Thyroid gland (tissue), 4 donors: ENCODE measurements at regions not wholly inside any gene's neighbourhood (a gene's known extent, or its start where the extent isn't known, plus 50 kb on each side); places are given as distances from the start of the nearest gene placed in this dataset.

Experiments
- DNase-seq, 2 donors: peaks; one replicate each; pipeline ENCODE4 v3.0.0-alpha.2; 2019
- H3K27ac ChIP-seq, 3 donors: fragments of 200-600 bp; sonication (generic); 1 replicate in 2 of 3; 2 replicates in 1 of 3; pipeline ENCODE4 v1.5.1; 2016 to 2019; ENCODE audit warnings: mild to moderate bottlenecking in 1 of 3, moderate library complexity in 1 of 3
- H3K27me3 ChIP-seq: fragments of 200-600 bp; sonication (generic); one replicate; pipeline ENCODE4 v1.5.1; 2019
- H3K36me3 ChIP-seq, 2 donors: fragments of 200-600 bp; sonication (generic); one replicate each; pipeline ENCODE4 v1.5.1; 2016 to 2019
- H3K4me1 ChIP-seq, 2 donors: fragments of 200-600 bp; sonication (generic); one replicate each; pipeline ENCODE4 v1.5.1; 2017 to 2019
- H3K4me3 ChIP-seq, 3 donors: fragments of 200-600 bp; sonication (generic); replicated peaks in 1 of 3; 1 replicate in 2 of 3; 2 replicates in 1 of 3; pipeline ENCODE4 v1.5.1; 2016; ENCODE audit warnings: mild to moderate bottlenecking in 1 of 3
- H3K9me3 ChIP-seq: fragments of 200-600 bp; sonication (generic); one replicate; pipeline ENCODE4 v1.5.1; 2017
- POLR2A ChIP-seq, 2 donors: fragments of 450-650 bp; IDR thresholded peaks; one replicate each; pipeline ENCODE4 v1.6.1; 2017; ENCODE audit warnings: antibody characterized with exemption in 2 of 2, mild to moderate bottlenecking in 2 of 2, moderate library complexity in 1 of 2
- WGBS, 2 donors: methylation state at CpG; one replicate each; pipeline ENCODE4 v1.1.5; 2017; 5-methylcytosine and 5-hydroxymethylcytosine counted together
- intact Hi-C: fragments of 100-400 bp; cut with DNase I; formaldehyde crosslinking; loops from one replicate; pipeline ENCODE4 v1.15.1; 2023
- TF ChIP-seq, protein P1 (sequence below), 6 experiments: fragments of 200-600 bp in 3 of 6; fragments of 450-650 bp in 3 of 6; sonication (generic) in 3 of 6; IDR thresholded peaks; one replicate each; pipeline ENCODE4 v1.5.1; 2016 to 2019; ENCODE audit warnings: antibody characterized with exemption in 6 of 6, mild to moderate bottlenecking in 2 of 6, inconsistent platforms in 1 of 6, moderate library complexity in 1 of 6

DNA sequence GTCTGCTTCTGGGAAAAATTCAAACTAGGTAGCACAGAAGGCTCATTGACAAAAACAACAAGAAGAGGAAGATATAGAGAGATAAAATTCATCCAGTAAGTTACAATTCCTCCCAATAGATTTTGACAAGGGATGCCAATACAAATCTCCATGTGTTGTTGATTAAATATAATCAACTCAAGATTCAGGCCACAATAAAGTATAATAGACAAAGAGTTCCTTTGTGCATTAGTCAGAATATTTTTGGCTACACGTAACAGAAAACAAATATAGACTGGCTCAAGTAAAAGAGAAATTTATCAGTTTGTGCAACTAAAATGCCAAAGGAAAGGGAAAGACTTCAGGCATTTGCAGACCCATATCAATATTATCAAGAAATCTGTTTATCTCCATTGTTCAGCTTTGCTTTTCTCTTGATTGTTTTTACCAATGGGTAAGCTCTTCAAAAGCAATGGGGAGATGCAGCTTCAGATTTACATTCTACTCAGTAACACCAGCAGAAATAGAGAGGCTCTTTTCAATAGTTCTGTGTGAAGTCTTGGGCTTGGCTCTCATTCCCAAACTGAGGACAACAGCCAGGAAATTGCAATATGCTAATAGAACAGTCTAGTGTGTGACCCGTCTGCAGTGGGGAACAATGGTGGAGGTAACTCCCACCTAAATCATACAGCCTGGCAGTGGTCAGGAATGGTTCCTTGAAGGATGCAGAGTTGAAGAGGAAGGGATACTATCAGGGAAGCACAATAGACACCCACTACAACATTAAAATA lies 77.6 kb upstream of the PROK2 start:
- H3K27ac ChIP-seq, result no peak overlapping the region
- DNase-seq, result no peak
- H3K4me3 ChIP-seq, result no peak overlapping the region
- TF ChIP-seq POLR2A (IDR thresholded peaks at IDR 0.05), result no peak
- TF ChIP-seq, protein P1, sequence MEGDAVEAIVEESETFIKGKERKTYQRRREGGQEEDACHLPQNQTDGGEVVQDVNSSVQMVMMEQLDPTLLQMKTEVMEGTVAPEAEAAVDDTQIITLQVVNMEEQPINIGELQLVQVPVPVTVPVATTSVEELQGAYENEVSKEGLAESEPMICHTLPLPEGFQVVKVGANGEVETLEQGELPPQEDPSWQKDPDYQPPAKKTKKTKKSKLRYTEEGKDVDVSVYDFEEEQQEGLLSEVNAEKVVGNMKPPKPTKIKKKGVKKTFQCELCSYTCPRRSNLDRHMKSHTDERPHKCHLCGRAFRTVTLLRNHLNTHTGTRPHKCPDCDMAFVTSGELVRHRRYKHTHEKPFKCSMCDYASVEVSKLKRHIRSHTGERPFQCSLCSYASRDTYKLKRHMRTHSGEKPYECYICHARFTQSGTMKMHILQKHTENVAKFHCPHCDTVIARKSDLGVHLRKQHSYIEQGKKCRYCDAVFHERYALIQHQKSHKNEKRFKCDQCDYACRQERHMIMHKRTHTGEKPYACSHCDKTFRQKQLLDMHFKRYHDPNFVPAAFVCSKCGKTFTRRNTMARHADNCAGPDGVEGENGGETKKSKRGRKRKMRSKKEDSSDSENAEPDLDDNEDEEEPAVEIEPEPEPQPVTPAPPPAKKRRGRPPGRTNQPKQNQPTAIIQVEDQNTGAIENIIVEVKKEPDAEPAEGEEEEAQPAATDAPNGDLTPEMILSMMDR (IDR thresholded peaks at IDR 0.05), result no peak
- H3K27me3 ChIP-seq, result no peaks in the 10 kb centered on the region
- H3K36me3 ChIP-seq, result no peaks in the 10 kb centered on the region
- no peaks in the 10 kb centered on the region for H3K4me1 ChIP-seq
- whole genome bisulfite sequencing, 2 donors, result 63 to 84% methylated on average over 2 of the region's 2 CpGs
- H3K9me3 ChIP-seq, result no peaks in the 10 kb centered on the region
- intact Hi-C loops, result no loop called here

DNA sequence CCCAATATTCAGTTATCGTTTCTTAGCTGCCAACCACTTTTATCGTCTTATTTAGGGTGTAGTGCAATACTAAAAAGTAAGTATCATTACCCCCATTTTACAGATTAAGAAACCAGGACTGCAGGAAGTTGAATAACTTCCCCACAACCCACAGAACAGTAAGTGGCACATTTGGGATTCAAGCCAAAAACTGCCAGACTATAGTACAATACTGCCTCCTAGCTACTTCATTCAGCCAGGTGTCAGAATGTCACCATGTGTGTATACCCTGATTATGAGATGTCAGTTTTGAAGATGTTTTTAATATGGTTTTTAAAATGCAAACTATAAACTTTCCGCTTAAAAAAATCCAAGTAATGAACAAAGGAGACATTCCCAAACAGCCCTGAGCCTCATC lies 74.2 kb upstream of the PROK2 start:
- no peak for DNase-seq
- 84 to 88% methylated on average over 3 of the region's 3 CpGs for WGBS, 2 donors

DNA sequence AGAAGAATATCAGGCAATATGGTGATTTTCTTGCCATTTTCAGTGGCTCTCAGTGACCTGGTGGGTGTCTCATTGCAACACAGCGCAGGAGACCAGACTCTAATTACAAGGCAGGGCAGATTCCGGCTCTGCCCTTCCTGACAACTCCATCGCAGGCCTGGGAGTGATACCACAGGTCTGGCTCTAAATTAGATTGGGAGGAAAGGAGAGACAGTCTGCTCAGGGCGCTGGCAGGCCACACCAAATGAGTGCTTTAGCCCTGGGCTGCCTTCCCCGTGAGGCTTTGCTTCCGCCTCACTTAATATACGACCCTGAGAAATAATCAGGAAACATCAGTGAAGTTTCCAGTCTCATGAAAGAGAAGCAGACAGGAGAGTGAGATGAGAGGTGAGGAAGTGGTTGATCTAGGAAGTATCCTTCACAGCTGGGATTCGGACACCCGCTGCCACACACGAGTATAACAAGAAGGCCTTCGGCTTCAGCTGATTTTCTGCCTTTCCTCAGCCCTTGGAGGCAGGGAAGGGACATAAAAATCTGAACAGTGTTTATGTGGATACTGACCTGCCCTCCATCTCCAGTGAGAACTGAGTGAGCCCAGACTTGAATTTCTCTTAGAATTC lies 73.7 kb upstream of the PROK2 start:
- no peak for DNase-seq
- no peak overlapping the region for H3K4me3 ChIP-seq
- WGBS, 2 donors, result 81 to 91% methylated on average over 11 of the region's 11 CpGs
- no peaks in the 10 kb centered on the region for H3K4me1 ChIP-seq
- H3K27me3 ChIP-seq, result no peaks in the 10 kb centered on the region
- intact Hi-C loops, result no loop called here
- no peaks in the 10 kb centered on the region for H3K9me3 ChIP-seq
- TF ChIP-seq, protein P1 (IDR thresholded peaks at IDR 0.05), result no peak
- TF ChIP-seq POLR2A (IDR thresholded peaks at IDR 0.05), result no peak
- H3K36me3 ChIP-seq, result no peaks in the 10 kb centered on the region
- no peak overlapping the region for H3K27ac ChIP-seq

More for the DNA sequence above, 74.2 kb upstream of the PROK2 start:
- intact Hi-C loops, result no loop called here
- Histone ChIP-seq H3K27me3 (no peaks in the 10 kb centered on the region), H3K36me3 (no peaks in the 10 kb centered on the region), H3K4me1 (no peaks in the 10 kb centered on the region), H3K4me3 (no peak overlapping the region), H3K9me3 (no peaks in the 10 kb centered on the region), H3K27ac (no peak overlapping the region)
- TF ChIP-seq, protein P1 (IDR thresholded peaks at IDR 0.05), result peak in 3 of 6 experiments; percentile 10 to 15 (median 13)
- TF ChIP-seq POLR2A (IDR thresholded peaks at IDR 0.05), result no peak

DNA sequence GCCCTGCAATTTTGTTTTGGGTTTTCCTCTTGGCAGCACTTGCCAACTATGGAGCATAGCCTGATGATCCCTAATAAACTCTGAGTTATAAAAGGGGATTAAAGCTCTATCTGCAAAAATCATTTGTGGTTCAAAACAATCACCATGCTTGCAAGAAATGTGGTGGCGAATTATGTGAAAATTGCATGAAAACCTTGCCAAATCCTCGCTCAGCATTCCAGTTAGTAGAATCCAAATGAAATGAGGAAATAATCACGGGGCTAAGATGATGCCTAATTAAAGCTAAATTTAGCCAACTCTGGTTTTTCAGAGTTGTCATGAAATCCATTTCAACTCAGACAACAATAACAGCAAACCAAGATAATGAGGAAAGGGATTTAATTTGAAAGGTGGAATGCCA lies 73.0 kb upstream of the PROK2 start:
- Histone ChIP-seq H3K27ac (no peak overlapping the region), H3K9me3 (no peaks in the 10 kb centered on the region), H3K27me3 (no peaks in the 10 kb centered on the region), H3K4me1 (no peaks in the 10 kb centered on the region), H3K36me3 (no peaks in the 10 kb centered on the region), H3K4me3 (no peak overlapping the region)
- intact Hi-C loops, result no loop called here
- WGBS, 2 donors, result 88 to 89% methylated on average over 3 of the region's 3 CpGs
- no peak for DNase-seq
- TF ChIP-seq, protein P1 (IDR thresholded peaks at IDR 0.05), result no peak
- no peak for TF ChIP-seq POLR2A (IDR thresholded peaks at IDR 0.05)

DNA sequence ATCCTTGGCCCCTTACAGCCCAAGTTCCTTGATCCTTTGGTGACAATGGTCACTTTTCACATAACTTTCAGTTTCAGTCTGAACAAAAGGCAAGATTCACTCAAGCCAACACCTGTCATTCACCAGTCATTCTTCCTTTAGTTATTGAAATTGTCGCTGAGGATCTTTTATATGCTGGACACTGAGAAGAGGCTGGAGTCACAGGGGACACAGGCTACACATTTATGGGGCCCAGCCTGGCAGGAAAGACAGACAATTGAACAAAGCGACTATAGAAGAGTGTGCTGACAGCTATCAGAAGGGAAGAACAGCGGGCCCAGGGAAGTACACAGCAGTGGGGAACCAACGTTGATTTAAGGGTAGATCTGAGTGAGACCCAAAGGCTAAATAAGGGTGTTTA lies 69.8 kb upstream of the PROK2 start:
- 88 to 89% methylated on average over 4 of the region's 4 CpGs for WGBS, 2 donors
- intact Hi-C loops, result no loop called here
- Histone ChIP-seq H3K27ac (no peak overlapping the region), H3K27me3 (no peaks in the 10 kb centered on the region), H3K4me3 (no peak overlapping the region), H3K36me3 (no peaks in the 10 kb centered on the region), H3K4me1 (no peaks in the 10 kb centered on the region), H3K9me3 (no peaks in the 10 kb centered on the region)
- DNase-seq, result no peak
- TF ChIP-seq, protein P1 (IDR thresholded peaks at IDR 0.05), result no peak
- no peak for TF ChIP-seq POLR2A (IDR thresholded peaks at IDR 0.05)
